GF-D8 (cell line): ENCODE measurements at regions not wholly inside any gene's neighbourhood (a gene's known extent, or its start where the extent isn't known, plus 50 kb on each side); places are given as distances from the start of the nearest gene placed in this dataset.
"Not testable (repeated sequence)": the region's sequence is repeated elsewhere in the genome, so short reads cannot be mapped to it uniquely, and the experiment has no call there.

Experiments
- DNase-seq: peaks from one replicate; lab custom pipeline; 2025; lab: John Stamatoyannopoulos, UW

GRCh38 chr4:107391630-107392028, 328.4 kb downstream of the PAPSS1 start:
- DNase-seq = no peak

- DNase-seq = no peak
Observed at GRCh38 chr4:107391009-107391629, 328.9 kb downstream of the PAPSS1 start.

DNA sequence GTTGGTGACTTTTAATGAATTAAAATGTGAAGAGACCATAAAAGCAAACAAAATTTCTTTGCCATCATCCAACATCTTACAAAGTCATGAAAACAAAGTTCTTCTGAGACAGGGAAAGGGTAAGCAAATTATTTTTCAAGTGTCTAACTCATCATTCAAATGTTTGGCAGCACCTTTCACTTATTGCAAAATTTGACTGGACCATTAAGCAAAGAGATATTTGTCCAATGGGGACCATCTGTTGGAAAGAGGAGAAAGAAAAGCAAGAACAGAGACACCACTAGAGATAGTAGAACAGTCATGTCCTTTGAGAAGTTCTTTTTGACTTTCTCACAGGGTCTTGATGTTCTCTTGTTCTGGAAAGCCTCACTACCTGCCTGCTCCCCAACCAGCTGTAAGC, 330.1 kb downstream of the PAPSS1 start:
- DNase-seq = no peak

DNA sequence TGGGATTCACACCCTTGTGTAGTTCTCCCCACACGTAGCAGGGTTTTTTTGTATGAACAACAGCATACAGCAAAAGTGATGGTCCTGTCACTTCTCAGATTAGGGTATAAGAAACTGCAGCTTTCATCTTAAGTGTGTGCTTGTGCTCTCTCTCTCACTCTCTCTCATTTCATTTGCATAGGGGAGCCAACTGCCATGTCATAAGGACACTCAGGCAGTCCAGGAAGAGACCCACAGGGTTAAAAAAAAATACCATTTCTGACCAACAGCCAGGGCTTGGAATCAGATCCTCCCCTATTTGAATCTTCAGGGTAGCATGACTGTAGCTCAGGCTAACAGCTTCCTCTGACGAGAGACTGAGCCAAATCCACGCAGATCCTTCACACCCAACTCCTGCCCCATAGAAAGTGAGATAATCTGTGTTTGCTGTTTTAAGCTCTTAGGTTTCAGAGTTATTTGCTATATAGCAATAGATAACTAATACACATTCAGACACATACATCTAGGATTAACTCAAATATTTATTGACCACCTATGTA, 331.2 kb downstream of the PAPSS1 start:
- DNase-seq = no peak

- no peak for DNase-seq
Observed at GRCh38 chr4:107380836-107381438, 339.1 kb downstream of the PAPSS1 start.

GRCh38 chr4:107380190-107380589, 339.8 kb downstream of the PAPSS1 start:
- no peak for DNase-seq

- DNase-seq = no peak
Observed at GRCh38 chr4:107379054-107379869, 340.8 kb downstream of the PAPSS1 start.

DNA sequence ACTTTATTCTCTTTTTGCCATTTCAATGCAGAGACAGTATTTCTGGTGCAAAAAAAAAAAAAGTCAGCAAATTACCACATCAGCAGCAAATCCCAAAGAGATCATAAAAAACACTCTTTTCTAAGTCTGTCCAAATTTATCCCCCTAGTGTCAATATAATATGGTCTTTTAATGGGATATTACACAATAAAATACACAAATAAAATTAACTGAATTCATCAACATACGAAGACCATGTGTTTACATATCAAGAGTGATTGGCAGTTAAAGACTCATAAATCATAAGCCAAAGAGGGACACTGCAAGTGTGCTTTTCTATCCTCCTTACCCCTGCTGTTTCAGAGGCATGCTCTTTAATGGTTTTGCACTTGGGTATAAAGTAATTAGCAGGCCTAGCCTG, 340.2 kb upstream of the DKK2 start:
- no peak for DNase-seq

GRCh38 chr4:107366900-107367299, 330.8 kb upstream of the DKK2 start:
- DNase-seq = no peak

DNA sequence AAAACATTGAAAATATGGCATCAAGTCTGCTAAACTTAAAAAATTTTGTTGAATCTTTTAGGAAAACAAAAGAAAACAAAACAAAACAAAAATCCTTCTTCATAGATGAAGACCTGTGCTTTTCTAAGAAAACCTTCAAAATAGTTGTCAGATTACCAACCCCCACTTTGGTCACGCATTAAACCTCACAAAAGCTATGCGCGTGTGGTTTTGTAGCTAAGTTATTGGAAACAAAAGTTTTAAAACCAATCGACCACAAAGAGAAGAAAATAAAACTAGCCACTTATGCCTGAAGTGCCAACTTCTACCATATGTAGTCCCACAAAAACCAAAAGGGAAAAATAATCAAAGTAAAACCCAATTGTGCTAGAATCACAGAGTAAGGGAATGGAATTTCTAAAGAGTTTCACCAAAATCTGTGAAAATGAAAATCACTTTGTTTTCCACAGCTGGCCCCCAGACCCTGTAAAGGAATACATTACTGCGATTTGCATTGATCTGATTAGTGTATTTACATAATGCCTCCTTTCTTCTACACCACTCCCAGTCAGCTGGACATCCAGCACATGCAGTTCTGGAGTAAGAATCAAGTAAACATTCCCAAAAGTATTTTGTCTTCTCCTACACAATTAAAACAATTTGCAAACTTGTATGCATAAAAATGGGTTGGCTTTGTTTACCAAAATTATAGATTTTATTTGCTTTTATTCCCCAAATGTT, 330.1 kb upstream of the DKK2 start:
- no peak for DNase-seq

DNA sequence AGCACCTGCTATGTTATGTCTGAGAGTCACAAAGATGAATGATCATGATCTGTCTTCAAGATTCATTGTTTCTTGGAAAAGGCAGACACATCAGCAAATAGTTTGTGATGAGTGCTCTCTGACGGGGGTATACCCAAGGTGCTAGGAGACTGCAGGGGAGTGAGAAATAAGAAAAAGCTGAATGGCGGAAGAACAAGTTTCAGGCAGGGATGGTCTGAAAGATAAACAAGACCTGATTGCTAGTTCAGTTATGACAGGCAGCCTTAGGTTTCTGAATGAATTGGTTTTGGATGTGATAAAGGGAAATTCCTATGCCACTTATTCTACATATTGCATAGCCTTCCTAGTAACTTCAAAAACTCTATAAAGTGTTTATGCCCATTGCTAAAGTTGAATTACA, 327.0 kb upstream of the DKK2 start:
- no peak for DNase-seq

DNA sequence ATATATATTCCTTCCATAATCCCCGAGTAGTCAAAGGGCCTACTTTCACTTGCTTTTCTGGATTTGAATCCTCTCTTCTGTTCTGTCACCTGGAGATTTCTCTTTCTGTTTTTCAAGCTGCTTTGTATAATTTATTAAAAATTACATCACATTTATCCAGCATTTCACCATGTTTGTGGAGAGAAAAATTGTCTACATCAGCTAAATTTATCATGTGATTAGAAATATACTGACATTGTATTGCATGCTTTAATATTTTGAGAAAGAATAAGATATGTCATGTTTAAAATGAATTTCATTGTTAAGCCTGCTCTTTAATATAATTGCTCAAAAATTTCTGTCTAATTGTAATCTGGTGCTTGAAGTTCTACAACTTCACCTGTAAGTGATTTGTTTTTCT, 323.1 kb upstream of the DKK2 start:
- no peak for DNase-seq

- DNase-seq = not testable (repeated sequence)
Observed at GRCh38 chr4:107354304-107354703, 318.2 kb upstream of the DKK2 start.

GRCh38 chr4:107351196-107351595, 315.1 kb upstream of the DKK2 start:
- DNase-seq = no peak

GRCh38 chr4:107349732-107350131, 313.6 kb upstream of the DKK2 start:
- DNase-seq = no peak

DNA sequence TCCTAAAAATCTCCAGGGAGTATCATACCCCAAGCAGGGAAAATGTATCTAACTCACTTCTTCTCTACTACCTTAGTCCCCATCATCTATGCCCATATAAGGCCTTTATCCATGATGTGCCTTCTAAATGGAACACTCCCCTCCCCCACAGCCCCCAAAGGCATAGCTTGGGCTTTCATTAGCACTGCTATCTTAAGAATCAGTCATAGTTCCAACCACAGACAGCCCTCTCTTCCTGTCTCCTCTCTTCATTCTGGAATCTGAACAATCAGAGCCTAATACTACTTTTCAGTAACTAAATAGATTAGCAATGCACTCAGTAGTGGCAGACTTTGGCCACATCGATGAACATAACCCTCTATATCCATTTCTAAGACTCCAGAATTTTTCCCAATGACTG, 313.2 kb upstream of the DKK2 start:
- no peak for DNase-seq

- no peak for DNase-seq
Observed at GRCh38 chr4:107348188-107349050, 312.3 kb upstream of the DKK2 start.

DNA sequence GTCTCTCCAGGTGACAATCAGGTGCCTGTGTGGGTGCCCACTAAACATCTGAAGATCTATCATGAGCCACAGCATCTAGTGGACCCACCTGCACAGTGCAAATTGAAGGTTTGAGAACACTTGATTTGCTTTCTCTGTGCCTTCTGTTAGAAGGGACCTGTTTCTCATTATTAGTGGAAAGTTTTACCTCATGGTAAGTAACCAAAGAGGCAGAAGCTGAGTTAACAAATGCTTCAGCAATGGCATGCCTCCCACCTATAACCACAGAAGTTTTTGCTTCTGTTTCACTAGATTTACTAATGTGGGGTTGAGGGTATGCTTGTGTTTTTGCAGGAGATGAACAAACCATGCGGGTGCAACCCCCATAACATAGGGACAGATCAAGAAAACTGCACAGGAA, 297.4 kb upstream of the DKK2 start:
- DNase-seq = no peak

DNA sequence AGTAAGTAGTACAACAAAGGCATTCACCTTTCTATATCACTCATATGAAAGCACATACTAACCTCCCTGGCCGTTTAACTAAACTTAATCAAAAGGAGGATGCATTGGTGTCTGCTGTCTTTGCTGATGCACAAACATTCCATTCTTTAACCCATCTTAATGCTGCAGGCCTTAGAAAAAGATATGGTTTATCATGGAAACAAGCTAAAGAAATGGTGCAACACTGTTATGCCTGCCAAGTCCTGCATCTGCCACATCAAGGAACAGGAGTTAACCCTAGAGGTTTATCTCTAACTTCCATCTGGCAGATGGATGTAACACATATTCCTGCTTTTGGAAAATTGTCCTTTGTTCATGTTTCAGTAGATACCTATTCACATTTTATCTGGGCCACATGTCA, 296.5 kb upstream of the DKK2 start:
- not testable (repeated sequence) for DNase-seq

DNA sequence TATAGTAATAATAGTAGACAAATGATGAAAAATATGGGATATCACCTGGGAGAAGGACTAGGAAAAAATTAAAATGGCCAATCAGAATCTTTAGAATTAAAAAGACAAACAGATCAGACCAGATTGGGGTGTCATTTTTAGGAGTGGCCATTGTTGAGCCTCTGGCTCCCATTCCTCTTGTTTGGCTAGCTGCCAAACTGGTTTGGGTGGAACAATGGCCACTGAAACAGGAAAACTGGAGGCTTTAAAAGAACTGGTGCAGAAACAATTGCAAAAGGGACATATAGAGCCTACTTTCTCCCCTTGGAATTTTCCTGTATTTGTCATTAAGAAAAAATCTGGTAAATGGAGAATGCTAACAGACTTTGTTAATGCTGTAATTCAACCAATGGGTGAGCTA, 294.8 kb upstream of the DKK2 start:
- DNase-seq = no peak

GRCh38 chr4:107319386-107319785, 283.3 kb upstream of the DKK2 start:
- no peak for DNase-seq
